Esophagus squamous epithelium (tissue), 5 donors: ENCODE measurements at regions not wholly inside any gene's neighbourhood (a gene's known extent, or its start where the extent isn't known, plus 50 kb on each side); places are given as distances from the start of the nearest gene placed in this dataset.

Source experiments
- DNase-seq: peaks from one replicate; lab custom pipeline; 2025; lab: John Stamatoyannopoulos, UW
- H3K27ac ChIP-seq, 4 donors: fragments of 200-600 bp; sonication (generic); one replicate each; pipeline ENCODE4 v1.5.1; 2016 to 2019; ENCODE audit warnings: mild to moderate bottlenecking in 1 of 4
- H3K27me3 ChIP-seq, 4 donors: fragments of 200-600 bp; sonication (generic); 1 replicate in 3 of 4; 2 replicates in 1 of 4; pipeline versions ENCODE4 v1.5.1 to v1.6.0; 2017 to 2021; ENCODE audit warnings: antibody characterized with exemption in 1 of 4
- H3K36me3 ChIP-seq, 3 donors: fragments of 200-600 bp; sonication (generic); one replicate each; pipeline ENCODE4 v1.5.1; 2016 to 2019
- H3K4me1 ChIP-seq, 3 donors: fragments of 200-600 bp; sonication (generic); one replicate each; pipeline ENCODE4 v1.5.1; 2017 to 2019
- H3K4me3 ChIP-seq, 4 donors: fragments of 200-600 bp; sonication (generic); 1 replicate in 3 of 4; 2 replicates in 1 of 4; pipeline ENCODE4 v1.5.1; 2016 to 2019; ENCODE audit warnings: mild to moderate bottlenecking in 2 of 4, moderate library complexity in 1 of 4
- H3K9me3 ChIP-seq, 3 donors: fragments of 200-600 bp; sonication (generic); one replicate each; pipeline ENCODE4 v1.5.1; 2016 to 2019
- POLR2A ChIP-seq, 4 donors: fragments of 450-650 bp; IDR thresholded peaks; one replicate each; pipeline ENCODE4 v1.6.1; 2017; ENCODE audit warnings: antibody characterized with exemption in 4 of 4, mild to moderate bottlenecking in 4 of 4, moderate library complexity in 3 of 4
- whole genome bisulfite sequencing, 2 donors: methylation state at CpG; one replicate each; pipeline ENCODE4 v1.1.5; 2018; 5-methylcytosine and 5-hydroxymethylcytosine counted together
- intact Hi-C: fragments of 100-400 bp; cut with DNase I; formaldehyde crosslinking; loops from one replicate; pipeline ENCODE4 v1.15.0; 2022
- TF ChIP-seq, protein P1 (sequence below), 6 experiments: fragments of 450-650 bp in 4 of 6; fragments of 200-600 bp in 2 of 6; sonication (generic) in 2 of 6; IDR thresholded peaks; one replicate each; pipeline ENCODE4 v1.5.1; 2016 to 2019; ENCODE audit warnings: antibody characterized with exemption in 6 of 6, mild to moderate bottlenecking in 4 of 6, moderate library complexity in 4 of 6
- donor health status: DM: yes; HTN: yes; CAD: no.

- Histone ChIP-seq H3K9me3 (no peaks in the 10 kb centered on the region), H3K27ac (no peak overlapping the region), H3K27me3 (no peaks in the 10 kb centered on the region), H3K36me3 (no peaks in the 10 kb centered on the region), H3K4me3 (no peak overlapping the region), H3K4me1 (no peaks in the 10 kb centered on the region)
- intact Hi-C loops = no loop called here
- WGBS, 2 donors = 60 to 71% methylated on average over 4 of the region's 4 CpGs
- TF ChIP-seq, protein P1, sequence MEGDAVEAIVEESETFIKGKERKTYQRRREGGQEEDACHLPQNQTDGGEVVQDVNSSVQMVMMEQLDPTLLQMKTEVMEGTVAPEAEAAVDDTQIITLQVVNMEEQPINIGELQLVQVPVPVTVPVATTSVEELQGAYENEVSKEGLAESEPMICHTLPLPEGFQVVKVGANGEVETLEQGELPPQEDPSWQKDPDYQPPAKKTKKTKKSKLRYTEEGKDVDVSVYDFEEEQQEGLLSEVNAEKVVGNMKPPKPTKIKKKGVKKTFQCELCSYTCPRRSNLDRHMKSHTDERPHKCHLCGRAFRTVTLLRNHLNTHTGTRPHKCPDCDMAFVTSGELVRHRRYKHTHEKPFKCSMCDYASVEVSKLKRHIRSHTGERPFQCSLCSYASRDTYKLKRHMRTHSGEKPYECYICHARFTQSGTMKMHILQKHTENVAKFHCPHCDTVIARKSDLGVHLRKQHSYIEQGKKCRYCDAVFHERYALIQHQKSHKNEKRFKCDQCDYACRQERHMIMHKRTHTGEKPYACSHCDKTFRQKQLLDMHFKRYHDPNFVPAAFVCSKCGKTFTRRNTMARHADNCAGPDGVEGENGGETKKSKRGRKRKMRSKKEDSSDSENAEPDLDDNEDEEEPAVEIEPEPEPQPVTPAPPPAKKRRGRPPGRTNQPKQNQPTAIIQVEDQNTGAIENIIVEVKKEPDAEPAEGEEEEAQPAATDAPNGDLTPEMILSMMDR (IDR thresholded peaks at IDR 0.05) = no peak
- TF ChIP-seq POLR2A (IDR thresholded peaks at IDR 0.05) = no peak
- DNase-seq = no peak
Measured at GRCh38 chr4:67126570-67126969, 418.7 kb downstream of the CENPC start.

- DNase-seq = no peak
- 57 to 73% methylated on average over 5 of the region's 5 CpGs for WGBS, 2 donors
- Histone ChIP-seq H3K4me1 (no peaks in the 10 kb centered on the region), H3K27ac (no peak overlapping the region), H3K36me3 (no peaks in the 10 kb centered on the region), H3K27me3 (no peaks in the 10 kb centered on the region), H3K4me3 (no peak overlapping the region), H3K9me3 (no peaks in the 10 kb centered on the region)
- intact Hi-C loops = no loop called here
- no peak for TF ChIP-seq POLR2A (IDR thresholded peaks at IDR 0.05)
- TF ChIP-seq, protein P1 (IDR thresholded peaks at IDR 0.05) = no peak
Measured at GRCh38 chr4:67125636-67126514, 419.4 kb downstream of the CENPC start.

DNA sequence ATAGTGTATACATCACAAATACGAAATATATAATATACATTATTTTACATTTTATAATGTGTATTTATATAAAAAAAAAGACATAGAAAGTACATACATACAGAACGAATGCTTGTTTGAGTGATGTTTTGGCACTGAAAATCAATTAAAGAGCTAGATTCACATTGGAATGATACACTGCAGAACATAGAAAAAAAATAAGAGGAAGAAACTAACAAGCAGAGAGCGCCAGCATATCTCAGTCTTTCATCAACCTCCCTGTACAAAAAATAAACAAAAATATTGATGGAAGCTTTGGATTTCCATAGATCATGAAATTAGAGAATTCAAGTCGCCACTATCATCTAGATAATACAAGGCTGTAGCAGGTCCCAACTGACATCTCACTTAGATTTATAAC, 420.6 kb downstream of the CENPC start:
- H3K4me3 ChIP-seq = no peak overlapping the region
- H3K9me3 ChIP-seq = no peaks in the 10 kb centered on the region
- WGBS, 2 donors = 72 to 73% methylated on average over 4 of the region's 4 CpGs
- no peak for TF ChIP-seq POLR2A (IDR thresholded peaks at IDR 0.05)
- TF ChIP-seq, protein P1 (IDR thresholded peaks at IDR 0.05) = no peak
- no peak for DNase-seq
- intact Hi-C loops = no loop called here
- H3K27ac ChIP-seq = no peak overlapping the region
- H3K27me3 ChIP-seq = no peaks in the 10 kb centered on the region
- H3K36me3 ChIP-seq = no peaks in the 10 kb centered on the region
- H3K4me1 ChIP-seq = no peaks in the 10 kb centered on the region

GRCh38 chr4:67122029-67122428, 423.3 kb downstream of the CENPC start:
- DNase-seq = no peak
- no peak for TF ChIP-seq POLR2A (IDR thresholded peaks at IDR 0.05)
- TF ChIP-seq, protein P1 (IDR thresholded peaks at IDR 0.05) = no peak
- Histone ChIP-seq H3K9me3 (no peaks in the 10 kb centered on the region), H3K27me3 (no peaks in the 10 kb centered on the region), H3K4me1 (no peaks in the 10 kb centered on the region), H3K27ac (no peak overlapping the region), H3K4me3 (no peak overlapping the region), H3K36me3 (no peaks in the 10 kb centered on the region)
- intact Hi-C loops = no loop called here
- 14 to 24% methylated on average over 3 of the region's 3 CpGs for WGBS, 2 donors

GRCh38 chr4:67120369-67120768, 424.9 kb downstream of the CENPC start:
- Histone ChIP-seq H3K4me3 (no peak overlapping the region), H3K36me3 (no peaks in the 10 kb centered on the region), H3K9me3 (no peaks in the 10 kb centered on the region), H3K4me1 (no peaks in the 10 kb centered on the region), H3K27me3 (no peaks in the 10 kb centered on the region), H3K27ac (no peak overlapping the region)
- no peak for DNase-seq
- intact Hi-C loops = no loop called here
- TF ChIP-seq, protein P1 (IDR thresholded peaks at IDR 0.05) = no peak
- TF ChIP-seq POLR2A (IDR thresholded peaks at IDR 0.05) = no peak
- WGBS, 2 donors = 71 to 81% methylated on average over 1 of the region's 1 CpG
